B cell (primary cell): ENCODE measurements at regions not wholly inside any gene's neighbourhood (a gene's known extent, or its start where the extent isn't known, plus 50 kb on each side); places are given as distances from the start of the nearest gene placed in this dataset.

ENCODE experiments used
- ATAC-seq: fragments of 200-7000 bp; cut with Tn5 transposase; one replicate; pipeline ENCODE4 v1.10.0; 2021; ENCODE audit warnings: low read depth, mild to moderate bottlenecking, moderate number of reproducible peaks, moderate library complexity
- CTCF ChIA-PET: fragments of 350-600 bp; sonication (Branson Sonifier 250); formaldehyde crosslinking; loops from one replicate; lab custom pipeline; 2021; ENCODE audit warnings: antibody characterized with exemption, inconsistent platforms; lab: Charles Lee
- POLR2A ChIA-PET: fragments of 350-600 bp; sonication (Branson Sonifier 250); formaldehyde crosslinking; loops from one replicate; lab custom pipeline; 2021; ENCODE audit warnings: antibody characterized with exemption; lab: Charles Lee
- DNase-seq: peaks from one replicate; pipeline ENCODE4 v3.0.0; 2013
- H2AFZ ChIP-seq: 2 replicates; pipeline ENCODE4 v1.6.1; 2012; ENCODE audit warnings: mild to moderate bottlenecking, low read depth, low read length; ENCODE audit not compliant: insufficient read depth, poor library complexity, severe bottlenecking
- H3K27ac ChIP-seq, 2 donors: 1 replicate in 1 of 2; 2 replicates in 1 of 2; pipeline ENCODE4 v1.5.1; 2012 to 2013; ENCODE audit warnings: low read length in 2 of 2, mild to moderate bottlenecking in 2 of 2, moderate library complexity in 1 of 2
- H3K27me3 ChIP-seq, 4 experiments: fragments of 200-600 bp in 1 of 4; sonication (generic) in 1 of 4; replicated peaks in 1 of 4; 1 replicate in 2 of 4; 2 replicates in 2 of 4; pipeline versions ENCODE4 v1.6.1 to v1.7.0; 2013 to 2016; ENCODE audit warnings: low read length in 3 of 4, mild to moderate bottlenecking in 2 of 4, mixed read lengths in 1 of 4, moderate library complexity in 1 of 4; ENCODE audit not compliant: insufficient read depth in 4 of 4, control insufficient read depth in 3 of 4; ENCODE audit errors: control extremely low read depth in 1 of 4
- H3K36me3 ChIP-seq, 2 experiments: replicated peaks in 1 of 2; 1 replicate in 1 of 2; 2 replicates in 1 of 2; pipeline versions ENCODE4 v1.6.1 to v1.7.1; 2013; ENCODE audit warnings: low read length in 1 of 2; ENCODE audit not compliant: insufficient read depth in 2 of 2, control insufficient read depth in 1 of 2; ENCODE audit errors: control extremely low read depth in 1 of 2, extremely low read depth in 1 of 2
- H3K4me1 ChIP-seq, 2 donors: fragments of 200-600 bp in 1 of 2; sonication (generic) in 1 of 2; 1 replicate in 1 of 2; 2 replicates in 1 of 2; pipeline versions ENCODE4 v1.5.1 to v1.6.1; 2013 to 2017; ENCODE audit warnings: low read length in 2 of 2; ENCODE audit not compliant: control insufficient read depth in 2 of 2, insufficient read depth in 2 of 2
- H3K4me2 ChIP-seq: replicated peaks from 2 replicates; pipeline ENCODE3; 2012; ENCODE audit warnings: mild to moderate bottlenecking, low read depth, low read length; ENCODE audit not compliant: poor library complexity, severe bottlenecking
- H3K4me3 ChIP-seq, 5 experiments: fragments of 200-600 bp in 1 of 5; sonication (generic) in 1 of 5; 1 replicate in 3 of 5; 2 replicates in 2 of 5; pipeline versions ENCODE4 v1.5.1 to v1.7.0; 2011 to 2016; ENCODE audit warnings: low read length in 4 of 5, mild to moderate bottlenecking in 4 of 5, low read depth in 2 of 5, control low read depth in 1 of 5, moderate library complexity in 1 of 5; ENCODE audit not compliant: insufficient read depth in 1 of 5; ENCODE audit errors: control extremely low read depth in 1 of 5, extremely low read depth in 1 of 5
- H3K79me2 ChIP-seq: fragments of 200-600 bp; sonication (generic); one replicate; pipeline ENCODE4 v1.6.0; 2016; ENCODE audit warnings: low read length; ENCODE audit not compliant: control insufficient read depth, insufficient read depth
- H3K9ac ChIP-seq: fragments of 200-600 bp; sonication (generic); 2 replicates; pipeline ENCODE4 v1.6.1; 2017; ENCODE audit warnings: mild to moderate bottlenecking, low read length, moderate library complexity
- H3K9me3 ChIP-seq, 3 donors: one replicate each; pipeline versions ENCODE4 v1.6.1 to v1.7.1; 2013; ENCODE audit warnings: low read length in 2 of 3; ENCODE audit not compliant: control insufficient read depth in 2 of 3, insufficient read depth in 1 of 3; ENCODE audit errors: control extremely low read depth in 1 of 3
- H4K20me1 ChIP-seq: 2 replicates; pipeline ENCODE4 v1.6.0; 2012; ENCODE audit warnings: mild to moderate bottlenecking, low read length; ENCODE audit not compliant: insufficient read depth, control insufficient read depth, poor library complexity, severe bottlenecking
- H3K27ac Mint-ChIP-seq: one replicate; pipeline ENCODE4 v1.8.0; 2021; ENCODE audit warnings: mixed read lengths
- H3K27me3 Mint-ChIP-seq: one replicate; pipeline ENCODE4 v1.8.0; 2021; ENCODE audit warnings: mixed read lengths
- H3K4me1 Mint-ChIP-seq: one replicate; pipeline ENCODE4 v1.8.0; 2021; ENCODE audit warnings: mixed read lengths
- H3K4me3 Mint-ChIP-seq: one replicate; pipeline ENCODE4 v1.8.0; 2021; ENCODE audit warnings: mixed read lengths
- H3K9me3 Mint-ChIP-seq: one replicate; pipeline ENCODE4 v1.8.0; 2022; ENCODE audit warnings: mixed read lengths; ENCODE audit not compliant: insufficient read depth
- CTCF ChIP-seq: fragments of 200-600 bp; IDR thresholded peaks from one replicate; pipeline ENCODE4 v1.8.0; 2022; ENCODE audit warnings: antibody characterized with exemption, mild to moderate bottlenecking
- EZH2 ChIP-seq: IDR thresholded peaks from 2 replicates; pipeline ENCODE4 v1.6.1; 2012; ENCODE audit warnings: borderline replicate concordance, low read depth, mild to moderate bottlenecking, moderate library complexity, low read length; ENCODE audit not compliant: insufficient read depth, poor library complexity, severe bottlenecking
- WGBS: methylation state at CpG from one replicate; pipeline ENCODE4 v1.1.5; 2013; ENCODE audit warnings: missing lambda C conversion rate; ENCODE audit not compliant: insufficient coverage; 5-methylcytosine and 5-hydroxymethylcytosine counted together
- intact Hi-C: fragments of 100-400 bp; cut with micrococcal nuclease; formaldehyde crosslinking; loops from one replicate; pipeline ENCODE4 v1.10.0; 2022

GRCh38 chr3:72517921-72518424 is 330.3 kb downstream of the SHQ1 start:
- Histone ChIP-seq H3K4me3 (no peak overlapping the region), H3K4me1 (peaks cover 20 to 23% of the 10 kb centered on the region in 2 donors), H2AFZ (no peak overlapping the region), H3K4me2 (no peak overlapping the region), H3K27me3 (no peaks in the 10 kb centered on the region), H3K27ac (no peak overlapping the region), H3K9ac (no peak overlapping the region), H3K9me3 (no peaks in the 10 kb centered on the region), H3K79me2 (no peaks in the 10 kb centered on the region), H4K20me1 (no peaks in the 10 kb centered on the region), H3K36me3 (no peaks in the 10 kb centered on the region)
- TF ChIP-seq EZH2 (no peak), CTCF (no peak)
- intact Hi-C loops: no loop called here
- ATAC-seq (no peak), DNase-seq (no peak)
- Mint-ChIP-seq H3K9me3 (no peaks in the 10 kb centered on the region), H3K4me1 (peaks cover 29% of the 10 kb centered on the region), H3K27me3 (no peaks in the 10 kb centered on the region), H3K27ac (no peak overlapping the region), H3K4me3 (no peak overlapping the region)
- ChIA-PET POLR2A (no interaction called here), CTCF (no interaction called here)
- WGBS: 100% methylated on average over 3 of the region's 4 CpGs

GRCh38 chr3:72517336-72517735 is 330.9 kb downstream of the SHQ1 start:
- Histone ChIP-seq H3K79me2 (no peaks in the 10 kb centered on the region), H3K9ac (no peak overlapping the region), H2AFZ (no peak overlapping the region), H3K27ac (no peak overlapping the region), H3K4me3 (no peak overlapping the region), H3K36me3 (no peaks in the 10 kb centered on the region), H3K4me1 (peaks cover 13 to 17% of the 10 kb centered on the region in 2 donors), H3K4me2 (no peak overlapping the region), H4K20me1 (no peaks in the 10 kb centered on the region), H3K27me3 (no peaks in the 10 kb centered on the region), H3K9me3 (no peaks in the 10 kb centered on the region)
- Mint-ChIP-seq H3K27ac (no peak overlapping the region), H3K27me3 (no peaks in the 10 kb centered on the region), H3K4me1 (peaks cover 23% of the 10 kb centered on the region), H3K9me3 (no peaks in the 10 kb centered on the region), H3K4me3 (no peak overlapping the region)
- ATAC-seq (no peak), DNase-seq (no peak)
- CTCF ChIA-PET: no interaction called here
- WGBS: 100% methylated on average over 1 of the region's 5 CpGs
- TF ChIP-seq CTCF (no peak), EZH2 (no peak)
- intact Hi-C loops: no loop called here
- POLR2A ChIA-PET: no interaction called here
